Activated CD8-positive, alpha-beta T cell treated with anti-CD3 and anti-CD28 coated beads for 36 hours (primary cell): ENCODE measurements at regions not wholly inside any gene's neighbourhood (a gene's known extent, or its start where the extent isn't known, plus 50 kb on each side); places are given as distances from the start of the nearest gene placed in this dataset.

Source experiments
- ATAC-seq: fragments of 200-7000 bp; cut with Tn5 transposase; one replicate; pipeline ENCODE4 v1.10.0; 2021; ENCODE audit warnings: mild to moderate bottlenecking, moderate library complexity
- CTCF ChIA-PET: fragments of 350-600 bp; sonication (Branson Sonifier 250); formaldehyde crosslinking; loops from one replicate; lab custom pipeline; 2021; ENCODE audit warnings: antibody characterized with exemption; lab: Charles Lee
- POLR2A ChIA-PET: fragments of 350-600 bp; sonication (Branson Sonifier 250); formaldehyde crosslinking; loops from one replicate; lab custom pipeline; 2021; ENCODE audit warnings: antibody characterized with exemption; lab: Charles Lee
- DNase-seq: peaks from one replicate; pipeline ENCODE4 v3.0.0-alpha.2; 2020
- H3K27ac Mint-ChIP-seq: one replicate; pipeline ENCODE4 v1.8.0; 2021; ENCODE audit warnings: mild to moderate bottlenecking, mixed read lengths
- H3K27me3 Mint-ChIP-seq: one replicate; pipeline ENCODE4 v1.8.0; 2021; ENCODE audit warnings: mixed read lengths
- H3K36me3 Mint-ChIP-seq: one replicate; pipeline ENCODE4 v1.8.0; 2021; ENCODE audit warnings: low read depth, mixed read lengths
- H3K4me1 Mint-ChIP-seq: one replicate; pipeline ENCODE4 v1.8.0; 2021; ENCODE audit warnings: low read depth, mixed read lengths
- H3K4me3 Mint-ChIP-seq: one replicate; pipeline ENCODE4 v1.8.0; 2021; ENCODE audit warnings: mild to moderate bottlenecking, moderate library complexity, mixed read lengths
- H3K9me3 Mint-ChIP-seq: one replicate; pipeline ENCODE4 v1.8.0; 2021; ENCODE audit warnings: mixed read lengths
- CTCF ChIP-seq: fragments of 200-600 bp; IDR thresholded peaks from one replicate; pipeline ENCODE4 v1.8.0; 2022; ENCODE audit warnings: antibody characterized with exemption, mild to moderate bottlenecking
- intact Hi-C: fragments of 100-400 bp; cut with micrococcal nuclease; formaldehyde crosslinking; loops from one replicate; pipeline ENCODE4 v1.10.0; 2022

- H3K4me1 Mint-ChIP-seq, result no peaks in the 10 kb centered on the region
- TF ChIP-seq CTCF, result no peak
- ChIA-PET CTCF (no interaction called here), POLR2A (no interaction called here)
- H3K36me3 Mint-ChIP-seq, result no peaks in the 10 kb centered on the region
- H3K4me3 Mint-ChIP-seq, result no peak overlapping the region
- H3K9me3 Mint-ChIP-seq, result no peaks in the 10 kb centered on the region
- peaks cover 11% of the 10 kb centered on the region for H3K27me3 Mint-ChIP-seq
- DNase-seq (no peak), ATAC-seq (no peak)
- intact Hi-C loops, result no loop called here
- H3K27ac Mint-ChIP-seq, result no peak overlapping the region
Observed at GRCh38 chr11:134545521-134545920, 133.5 kb upstream of the B3GAT1 start.

GRCh38 chr11:134544095-134544815, 132.2 kb upstream of the B3GAT1 start:
- TF ChIP-seq CTCF, result no peak
- ATAC-seq (no peak), DNase-seq (no peak)
- POLR2A ChIA-PET, result no interaction called here
- Mint-ChIP-seq H3K27ac (no peak overlapping the region), H3K27me3 (peaks cover 9% of the 10 kb centered on the region), H3K36me3 (no peaks in the 10 kb centered on the region), H3K4me3 (no peak overlapping the region), H3K4me1 (no peaks in the 10 kb centered on the region), H3K9me3 (no peaks in the 10 kb centered on the region)
- intact Hi-C loops, result no loop called here
- CTCF ChIA-PET, result no interaction called here

GRCh38 chr11:134543645-134544044, 131.6 kb upstream of the B3GAT1 start:
- TF ChIP-seq CTCF, result no peak
- ChIA-PET POLR2A (no interaction called here), CTCF (no interaction called here)
- H3K27me3 Mint-ChIP-seq, result peaks cover 10% of the 10 kb centered on the region
- DNase-seq (no peak), ATAC-seq (no peak)
- H3K27ac Mint-ChIP-seq, result no peak overlapping the region
- no peaks in the 10 kb centered on the region for H3K4me1 Mint-ChIP-seq
- intact Hi-C loops, result no loop called here
- no peak overlapping the region for H3K4me3 Mint-ChIP-seq
- no peaks in the 10 kb centered on the region for H3K36me3 Mint-ChIP-seq
- H3K9me3 Mint-ChIP-seq, result no peaks in the 10 kb centered on the region

- no peak for ATAC-seq
- DNase-seq, result no peak
- Mint-ChIP-seq H3K36me3 (no peaks in the 10 kb centered on the region), H3K9me3 (no peaks in the 10 kb centered on the region), H3K27me3 (peaks cover 13% of the 10 kb centered on the region), H3K4me3 (no peak overlapping the region), H3K4me1 (no peaks in the 10 kb centered on the region), H3K27ac (no peak overlapping the region)
- ChIA-PET POLR2A (no interaction called here), CTCF (no interaction called here)
- no peak for TF ChIP-seq CTCF
- intact Hi-C loops, result no loop called here
Observed at GRCh38 chr11:134543241-134543640, 131.2 kb upstream of the B3GAT1 start.

- ChIA-PET POLR2A (no interaction called here), CTCF (no interaction called here)
- Mint-ChIP-seq H3K4me3 (no peak overlapping the region), H3K27ac (no peak overlapping the region), H3K4me1 (no peaks in the 10 kb centered on the region), H3K9me3 (no peaks in the 10 kb centered on the region), H3K36me3 (no peaks in the 10 kb centered on the region), H3K27me3 (peaks cover 17% of the 10 kb centered on the region)
- no peak for TF ChIP-seq CTCF
- intact Hi-C loops, result no loop called here
- ATAC-seq (no peak), DNase-seq (no peak)
Observed at GRCh38 chr11:134542401-134543165, 130.5 kb upstream of the B3GAT1 start.
